DOHH2 (cell line): ENCODE measurements at regions not wholly inside any gene's neighbourhood (a gene's known extent, or its start where the extent isn't known, plus 50 kb on each side); places are given as distances from the start of the nearest gene placed in this dataset.

ENCODE experiments used
- EZH2phosphoT487 ChIP-seq: fragments of 200-600 bp; sonication (generic); IDR thresholded peaks from 2 replicates; pipeline ENCODE4 v1.6.1; 2017; ENCODE audit warnings: borderline replicate concordance, mild to moderate bottlenecking, antibody characterized with exemption, low read length, moderate library complexity, mixed read lengths
- TF ChIP-seq, protein P1 (sequence below): fragments of 200-600 bp; sonication (generic); IDR thresholded peaks from one replicate; pipeline ENCODE4 v1.5.1; 2014; ENCODE audit warnings: antibody characterized with exemption, mild to moderate bottlenecking, low read depth, low read length; ENCODE audit not compliant: poor library complexity, severe bottlenecking

GRCh38 chr18:75860166-75860565 lies 432.7 kb upstream of the SMIM21 start:
- TF ChIP-seq, protein P1, sequence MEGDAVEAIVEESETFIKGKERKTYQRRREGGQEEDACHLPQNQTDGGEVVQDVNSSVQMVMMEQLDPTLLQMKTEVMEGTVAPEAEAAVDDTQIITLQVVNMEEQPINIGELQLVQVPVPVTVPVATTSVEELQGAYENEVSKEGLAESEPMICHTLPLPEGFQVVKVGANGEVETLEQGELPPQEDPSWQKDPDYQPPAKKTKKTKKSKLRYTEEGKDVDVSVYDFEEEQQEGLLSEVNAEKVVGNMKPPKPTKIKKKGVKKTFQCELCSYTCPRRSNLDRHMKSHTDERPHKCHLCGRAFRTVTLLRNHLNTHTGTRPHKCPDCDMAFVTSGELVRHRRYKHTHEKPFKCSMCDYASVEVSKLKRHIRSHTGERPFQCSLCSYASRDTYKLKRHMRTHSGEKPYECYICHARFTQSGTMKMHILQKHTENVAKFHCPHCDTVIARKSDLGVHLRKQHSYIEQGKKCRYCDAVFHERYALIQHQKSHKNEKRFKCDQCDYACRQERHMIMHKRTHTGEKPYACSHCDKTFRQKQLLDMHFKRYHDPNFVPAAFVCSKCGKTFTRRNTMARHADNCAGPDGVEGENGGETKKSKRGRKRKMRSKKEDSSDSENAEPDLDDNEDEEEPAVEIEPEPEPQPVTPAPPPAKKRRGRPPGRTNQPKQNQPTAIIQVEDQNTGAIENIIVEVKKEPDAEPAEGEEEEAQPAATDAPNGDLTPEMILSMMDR: no peak
- no peak for TF ChIP-seq EZH2phosphoT487
